Spleen (tissue), 11 donors: ENCODE measurements at regions not wholly inside any gene's neighbourhood (a gene's known extent, or its start where the extent isn't known, plus 50 kb on each side); places are given as distances from the start of the nearest gene placed in this dataset.

ENCODE experiments used
- DNase-seq: peaks from one replicate; pipeline ENCODE4 v3.0.0-alpha.2; 2020
- H3K27ac ChIP-seq, 8 donors: fragments of 200-600 bp; sonication (generic) in 7 of 8; 1 replicate in 4 of 8; 2 replicates in 4 of 8; pipeline versions ENCODE4 v1.5.0 to v1.8.0; 2016 to 2021; ENCODE audit warnings: inconsistent platforms in 4 of 8, mild to moderate bottlenecking in 4 of 8, moderate library complexity in 1 of 8
- H3K27me3 ChIP-seq, 7 donors: fragments of 200-600 bp; sonication (generic) in 6 of 7; replicated peaks in 1 of 7; 1 replicate in 4 of 7; 2 replicates in 3 of 7; pipeline versions ENCODE4 v1.5.0 to v1.8.0; 2016 to 2021; ENCODE audit warnings: inconsistent platforms in 3 of 7, mild to moderate bottlenecking in 1 of 7
- H3K36me3 ChIP-seq, 6 donors: fragments of 200-600 bp; sonication (generic) in 5 of 6; 1 replicate in 4 of 6; 2 replicates in 2 of 6; pipeline versions ENCODE4 v1.5.0 to v1.8.0; 2016 to 2021; ENCODE audit warnings: inconsistent platforms in 2 of 6
- H3K4me1 ChIP-seq, 6 donors: fragments of 200-600 bp; sonication (generic) in 5 of 6; 1 replicate in 3 of 6; 2 replicates in 3 of 6; pipeline versions ENCODE4 v1.5.0 to v1.8.0; 2016 to 2021; ENCODE audit warnings: inconsistent platforms in 3 of 6
- H3K4me3 ChIP-seq, 8 donors: fragments of 200-600 bp; sonication (generic) in 7 of 8; 1 replicate in 4 of 8; 2 replicates in 4 of 8; pipeline versions ENCODE4 v1.5.0 to v1.8.0; 2016 to 2021; ENCODE audit warnings: inconsistent platforms in 4 of 8, mild to moderate bottlenecking in 4 of 8, moderate library complexity in 2 of 8
- H3K9me3 ChIP-seq, 8 donors: fragments of 200-600 bp; sonication (generic) in 7 of 8; 1 replicate in 4 of 8; 2 replicates in 4 of 8; pipeline versions ENCODE4 v1.5.0 to v1.8.0; 2016 to 2021; ENCODE audit warnings: inconsistent platforms in 4 of 8
- CTCF ChIP-seq, 11 experiments: fragments of 200-600 bp in 7 of 11; fragments of 450-650 bp in 4 of 11; sonication (generic) in 4 of 11; IDR thresholded peaks in 8 of 11; conservative IDR thresholded peaks in 3 of 11; 1 replicate in 7 of 11; 2 replicates in 4 of 11; pipeline versions ENCODE4 v1.4.0 to v1.8.0; 2016 to 2021; ENCODE audit warnings: antibody characterized with exemption in 11 of 11, inconsistent platforms in 4 of 11, mild to moderate bottlenecking in 1 of 11
- POLR2A ChIP-seq, 3 donors: fragments of 450-650 bp; IDR thresholded peaks; one replicate each; pipeline ENCODE4 v1.5.1; 2017; ENCODE audit warnings: antibody characterized with exemption in 3 of 3, mild to moderate bottlenecking in 1 of 3
- POLR2AphosphoS5 ChIP-seq, 3 donors: sonication (generic); formaldehyde crosslinking; IDR thresholded peaks; one replicate each; pipeline ENCODE4 v1.5.1; 2017; ENCODE audit warnings: antibody characterized with exemption in 3 of 3
- WGBS, 5 donors: extraction: QIAGEN DNeasy Blood & Tissue Kit in 3 of 5; methylation state at CpG; one replicate each; pipeline versions ENCODE4 v1.1.5 to v1.1.7; 2013 to 2018; 5-methylcytosine and 5-hydroxymethylcytosine counted together
- intact Hi-C: fragments of 100-400 bp; cut with DNase I; formaldehyde crosslinking; loops from one replicate; pipeline ENCODE4 v1.15.0; 2023; ENCODE audit warnings: low total_unique reads
- donor health status: healthy with polysubstance abuse.
- donor health status: DM: no; HTN: no; CAD: no; lungs with moderate emphysema.
- donor health status: DM: no; HTN: no; CAD: no.
- donor health status: Bipolar disorder and iron deficiency.
- donor health status: healthy.
- donor health status: DM: no; HTN: no; CAD: no.
- donor health status: DM: yes; HTN: yes; CAD: no.

- Histone ChIP-seq H3K9me3 (peaks cover 0 to 35% (median 30%) of the 10 kb centered on the region in 8 donors), H3K27ac (no peak overlapping the region), H3K36me3 (no peaks in the 10 kb centered on the region), H3K4me1 (no peaks in the 10 kb centered on the region), H3K27me3 (no peaks in the 10 kb centered on the region), H3K4me3 (no peak overlapping the region)
- intact Hi-C loops: no loop called here
- WGBS, 5 donors: 86 to 93% (median 90%) methylated on average over 4 of the region's 4 CpGs
- no peak for DNase-seq
- TF ChIP-seq CTCF (IDR thresholded peaks at IDR 0.05 in 8 of 11, conservative IDR thresholded peaks at IDR 0.05 in 3 of 11): no peak
- no peak for TF ChIP-seq POLR2A (IDR thresholded peaks at IDR 0.05)
- TF ChIP-seq POLR2AphosphoS5 (IDR thresholded peaks at IDR 0.05): no peak
Measured at GRCh38 chr7:17697128-17697881, 243.0 kb downstream of the SNX13 start.

- Histone ChIP-seq H3K4me1 (no peaks in the 10 kb centered on the region), H3K9me3 (peaks cover 0 to 35% (median 30%) of the 10 kb centered on the region in 8 donors), H3K27me3 (no peaks in the 10 kb centered on the region), H3K36me3 (no peaks in the 10 kb centered on the region), H3K27ac (no peak overlapping the region), H3K4me3 (no peak overlapping the region)
- intact Hi-C loops: no loop called here
- DNase-seq: no peak
- TF ChIP-seq CTCF (IDR thresholded peaks at IDR 0.05 in 8 of 11, conservative IDR thresholded peaks at IDR 0.05 in 3 of 11) (no peak), POLR2AphosphoS5 (IDR thresholded peaks at IDR 0.05) (no peak), POLR2A (IDR thresholded peaks at IDR 0.05) (no peak)
Measured at GRCh38 chr7:17699696-17700095, 240.6 kb downstream of the SNX13 start.

GRCh38 chr7:17700138-17700537, 240.2 kb downstream of the SNX13 start:
- H3K9me3 ChIP-seq: peaks cover 0 to 35% (median 30%) of the 10 kb centered on the region in 8 donors
- H3K4me3 ChIP-seq: no peak overlapping the region
- intact Hi-C loops: no loop called here
- 47 to 87% (median 80%) methylated on average over 3 of the region's 3 CpGs for WGBS, 5 donors
- no peaks in the 10 kb centered on the region for H3K36me3 ChIP-seq
- H3K4me1 ChIP-seq: no peaks in the 10 kb centered on the region
- no peak for DNase-seq
- H3K27ac ChIP-seq: no peak overlapping the region
- TF ChIP-seq POLR2AphosphoS5 (IDR thresholded peaks at IDR 0.05) (no peak), POLR2A (IDR thresholded peaks at IDR 0.05) (no peak), CTCF (IDR thresholded peaks at IDR 0.05 in 8 of 11, conservative IDR thresholded peaks at IDR 0.05 in 3 of 11) (no peak)
- H3K27me3 ChIP-seq: no peaks in the 10 kb centered on the region

- intact Hi-C loops: no loop called here
- 46 to 68% (median 52%) methylated on average over 4 of the region's 4 CpGs for WGBS, 5 donors
- TF ChIP-seq POLR2A (IDR thresholded peaks at IDR 0.05) (no peak), POLR2AphosphoS5 (IDR thresholded peaks at IDR 0.05) (no peak), CTCF (IDR thresholded peaks at IDR 0.05 in 8 of 11, conservative IDR thresholded peaks at IDR 0.05 in 3 of 11) (no peak)
Measured at GRCh38 chr7:17706275-17706674, 234.0 kb downstream of the SNX13 start.

More at GRCh38 chr7:17706275-17706674, 234.0 kb downstream of the SNX13 start:
- Histone ChIP-seq H3K4me1 (peaks cover 0 to 4% (median 0%) of the 10 kb centered on the region in 6 donors), H3K9me3 (peaks cover 0 to under 1% (median under 1%) of the 10 kb centered on the region in 8 donors), H3K4me3 (no peak overlapping the region), H3K36me3 (no peaks in the 10 kb centered on the region), H3K27me3 (no peaks in the 10 kb centered on the region), H3K27ac (no peak overlapping the region)
- DNase-seq: no peak
